Natural killer cell treated with Interleukin-12 subunit alpha and Interleukin-12 subunit beta and Interleukin-15 and Interleukin-18, amount 100 ng/mL, for 72 hours (primary cell): ENCODE measurements at regions not wholly inside any gene's neighbourhood (a gene's known extent, or its start where the extent isn't known, plus 50 kb on each side); places are given as distances from the start of the nearest gene placed in this dataset.
A peak's percentile ranks its signal among the peaks of the same experiment; 100 is the strongest.

Source experiments
- ATAC-seq, 2 donors: fragments of 150-1000 bp; cut with Tn5 transposase in 1 of 2; sonication (Bioruptor Pico), chemical (Tn5 transposase) in 1 of 2; 2 replicates each; pipeline ENCODE4 v1.10.0; 2021
- DNase-seq: peaks from one replicate; pipeline ENCODE4 v3.0.0; 2022; ENCODE audit warnings: low spot score
- H3K27ac Mint-ChIP-seq, 2 donors: 1 replicate in 1 of 2; 2 replicates in 1 of 2; pipeline ENCODE4 v1.8.0; 2022; ENCODE audit warnings: mixed read lengths in 2 of 2, mild to moderate bottlenecking in 1 of 2, moderate library complexity in 1 of 2
- H3K27me3 Mint-ChIP-seq, 2 donors: 1 replicate in 1 of 2; 2 replicates in 1 of 2; pipeline ENCODE4 v1.8.0; 2022; ENCODE audit warnings: mixed read lengths in 2 of 2
- H3K36me3 Mint-ChIP-seq: one replicate; pipeline ENCODE4 v1.8.0; 2022; ENCODE audit warnings: mixed read lengths
- H3K4me1 Mint-ChIP-seq, 2 donors: 1 replicate in 1 of 2; 2 replicates in 1 of 2; pipeline ENCODE4 v1.8.0; 2022; ENCODE audit warnings: low read depth in 2 of 2, mixed read lengths in 2 of 2, mild to moderate bottlenecking in 1 of 2
- H3K4me3 Mint-ChIP-seq: one replicate; pipeline ENCODE4 v1.8.0; 2022; ENCODE audit warnings: mixed read lengths
- H3K9me3 Mint-ChIP-seq: 2 replicates; pipeline ENCODE4 v1.8.0; 2022; ENCODE audit warnings: mixed read lengths

GRCh38 chr4:174586651-174587050, 64.4 kb upstream of the HPGD start:
- Mint-ChIP-seq H3K4me1 (peaks cover 8% of the 10 kb centered on the region in 2 donors), H3K9me3 (no peaks in the 10 kb centered on the region)
- no peak for DNase-seq

GRCh38 chr4:174583056-174583455, 60.8 kb upstream of the HPGD start:
- DNase-seq, result no peak
- Mint-ChIP-seq H3K36me3 (no peaks in the 10 kb centered on the region), H3K27ac (no peak overlapping the region), H3K27me3 (peaks cover 0 to 4% of the 10 kb centered on the region in 2 donors), H3K9me3 (no peaks in the 10 kb centered on the region), H3K4me3 (no peak overlapping the region), H3K4me1 (peaks cover 0 to 3% of the 10 kb centered on the region in 2 donors)
- ATAC-seq, result no peak

More at GRCh38 chr4:174586651-174587050, 64.4 kb upstream of the HPGD start:
- no peaks in the 10 kb centered on the region for H3K27me3 Mint-ChIP-seq
- no peak overlapping the region for H3K27ac Mint-ChIP-seq
- no peak overlapping the region for H3K4me3 Mint-ChIP-seq
- H3K36me3 Mint-ChIP-seq, result no peaks in the 10 kb centered on the region
- ATAC-seq, result no peak

GRCh38 chr4:174582463-174582862, 60.2 kb upstream of the HPGD start:
- Mint-ChIP-seq H3K9me3 (no peaks in the 10 kb centered on the region), H3K4me1 (peaks cover 0 to 3% of the 10 kb centered on the region in 2 donors), H3K36me3 (no peaks in the 10 kb centered on the region), H3K4me3 (no peak overlapping the region), H3K27me3 (peaks cover 0 to 4% of the 10 kb centered on the region in 2 donors), H3K27ac (peak overlapping the region in 1 of 2 donors; percentile 10)
- ATAC-seq (no peak), DNase-seq (no peak)

- Mint-ChIP-seq H3K9me3 (no peaks in the 10 kb centered on the region), H3K4me3 (no peak overlapping the region), H3K27ac (peak overlapping the region in 1 of 2 donors; percentile 10), H3K27me3 (peaks cover 0 to 4% of the 10 kb centered on the region in 2 donors), H3K4me1 (peaks cover 0 to 3% of the 10 kb centered on the region in 2 donors), H3K36me3 (no peaks in the 10 kb centered on the region)
- ATAC-seq (no peak), DNase-seq (no peak)
These were observed 59.6 kb upstream of the HPGD start for GRCh38 chr4:174581901-174582300.

GRCh38 chr4:174580597-174580996, 58.3 kb upstream of the HPGD start:
- Mint-ChIP-seq H3K4me3 (no peak overlapping the region), H3K9me3 (no peaks in the 10 kb centered on the region), H3K27ac (no peak overlapping the region), H3K27me3 (peaks cover 0 to 6% of the 10 kb centered on the region in 2 donors), H3K4me1 (peaks cover 0 to 3% of the 10 kb centered on the region in 2 donors), H3K36me3 (no peaks in the 10 kb centered on the region)
- no peak for ATAC-seq
- DNase-seq, result no peak

GRCh38 chr4:174579421-174579820, 57.1 kb upstream of the HPGD start:
- H3K27me3 Mint-ChIP-seq, result peaks cover 0 to 6% of the 10 kb centered on the region in 2 donors
- no peak overlapping the region for H3K4me3 Mint-ChIP-seq
- H3K4me1 Mint-ChIP-seq, result peaks cover 0 to 3% of the 10 kb centered on the region in 2 donors
- DNase-seq (no peak), ATAC-seq (no peak)
- H3K36me3 Mint-ChIP-seq, result no peaks in the 10 kb centered on the region
- H3K27ac Mint-ChIP-seq, result no peak overlapping the region
- no peaks in the 10 kb centered on the region for H3K9me3 Mint-ChIP-seq

GRCh38 chr4:174578366-174578765, 56.1 kb upstream of the HPGD start:
- H3K9me3 Mint-ChIP-seq, result no peaks in the 10 kb centered on the region
- H3K27me3 Mint-ChIP-seq, result peaks cover 0 to 6% of the 10 kb centered on the region in 2 donors
- ATAC-seq (no peak), DNase-seq (no peak)
- H3K27ac Mint-ChIP-seq, result no peak overlapping the region
- H3K4me3 Mint-ChIP-seq, result no peak overlapping the region
- H3K36me3 Mint-ChIP-seq, result no peaks in the 10 kb centered on the region
- peaks cover 0 to 3% of the 10 kb centered on the region in 2 donors for H3K4me1 Mint-ChIP-seq

- H3K4me3 Mint-ChIP-seq, result no peak overlapping the region
- ATAC-seq (no peak), DNase-seq (no peak)
- peaks cover 0 to under 1% of the 10 kb centered on the region in 2 donors for H3K4me1 Mint-ChIP-seq
- H3K9me3 Mint-ChIP-seq, result no peaks in the 10 kb centered on the region
- H3K36me3 Mint-ChIP-seq, result no peaks in the 10 kb centered on the region
- peaks cover 0 to 6% of the 10 kb centered on the region in 2 donors for H3K27me3 Mint-ChIP-seq
- H3K27ac Mint-ChIP-seq, result no peak overlapping the region
These were observed 53.1 kb upstream of the HPGD start for GRCh38 chr4:174575436-174575835.
